ENCODE measurements at regions not wholly inside any gene's neighbourhood (a gene's known extent, or its start where the extent isn't known, plus 50 kb on each side); places are given as distances from the start of the nearest gene placed in this dataset.

DNA sequence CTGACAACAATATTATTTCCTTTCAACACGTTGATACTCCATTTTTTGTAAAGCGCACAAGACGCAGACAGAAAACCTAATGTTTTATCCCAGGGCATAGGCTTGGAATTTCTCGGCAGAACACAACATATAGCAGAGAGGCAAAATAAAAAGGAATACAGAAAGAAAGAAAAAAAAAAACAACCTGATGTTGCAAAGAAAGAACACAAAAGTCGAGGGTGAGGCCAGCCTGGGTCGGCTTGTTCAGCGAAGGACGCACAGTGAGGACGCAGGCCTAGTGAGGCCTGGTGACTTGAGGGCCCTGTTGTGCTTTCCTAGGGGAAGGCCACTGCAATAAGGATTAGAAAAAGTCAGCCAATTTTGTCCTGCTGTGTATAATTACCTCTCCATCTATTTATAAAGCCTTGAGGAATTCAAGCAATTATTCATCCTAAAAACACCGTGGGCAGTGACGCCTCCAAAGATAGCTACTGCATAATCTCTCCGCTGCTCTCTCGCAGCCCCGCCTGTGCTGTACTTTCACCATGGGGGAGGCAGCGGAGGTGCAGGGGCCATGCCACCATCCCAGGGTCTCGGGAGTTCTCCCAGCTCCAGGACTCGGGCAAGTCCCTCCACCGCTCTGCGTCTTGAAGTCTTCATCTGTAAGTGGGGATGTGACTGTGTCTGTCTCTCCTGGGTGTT is 61.9 kb upstream of the SH3RF3 start:
- TF ChIP-seq, protein P1, sequence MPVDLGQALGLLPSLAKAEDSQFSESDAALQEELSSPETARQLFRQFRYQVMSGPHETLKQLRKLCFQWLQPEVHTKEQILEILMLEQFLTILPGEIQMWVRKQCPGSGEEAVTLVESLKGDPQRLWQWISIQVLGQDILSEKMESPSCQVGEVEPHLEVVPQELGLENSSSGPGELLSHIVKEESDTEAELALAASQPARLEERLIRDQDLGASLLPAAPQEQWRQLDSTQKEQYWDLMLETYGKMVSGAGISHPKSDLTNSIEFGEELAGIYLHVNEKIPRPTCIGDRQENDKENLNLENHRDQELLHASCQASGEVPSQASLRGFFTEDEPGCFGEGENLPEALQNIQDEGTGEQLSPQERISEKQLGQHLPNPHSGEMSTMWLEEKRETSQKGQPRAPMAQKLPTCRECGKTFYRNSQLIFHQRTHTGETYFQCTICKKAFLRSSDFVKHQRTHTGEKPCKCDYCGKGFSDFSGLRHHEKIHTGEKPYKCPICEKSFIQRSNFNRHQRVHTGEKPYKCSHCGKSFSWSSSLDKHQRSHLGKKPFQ (tag by site-specific recombination; IDR thresholded peaks at IDR 0.05) = no peak
- TF ChIP-seq ZNF184 (tag by site-specific recombination; IDR thresholded peaks at IDR 0.05) (no peak), ZNF76 (tag by site-specific recombination; IDR thresholded peaks at IDR 0.05; ENCODE audit: borderline replicate concordance, low read depth) (no peak), TCF7L2 (IDR thresholded peaks at IDR 0.05; ENCODE audit: borderline replicate concordance, low read depth, low read length) (no peak), YY2 (tag by site-specific recombination; IDR thresholded peaks at IDR 0.05) (no peak)
- TF ChIP-seq, protein P2, sequence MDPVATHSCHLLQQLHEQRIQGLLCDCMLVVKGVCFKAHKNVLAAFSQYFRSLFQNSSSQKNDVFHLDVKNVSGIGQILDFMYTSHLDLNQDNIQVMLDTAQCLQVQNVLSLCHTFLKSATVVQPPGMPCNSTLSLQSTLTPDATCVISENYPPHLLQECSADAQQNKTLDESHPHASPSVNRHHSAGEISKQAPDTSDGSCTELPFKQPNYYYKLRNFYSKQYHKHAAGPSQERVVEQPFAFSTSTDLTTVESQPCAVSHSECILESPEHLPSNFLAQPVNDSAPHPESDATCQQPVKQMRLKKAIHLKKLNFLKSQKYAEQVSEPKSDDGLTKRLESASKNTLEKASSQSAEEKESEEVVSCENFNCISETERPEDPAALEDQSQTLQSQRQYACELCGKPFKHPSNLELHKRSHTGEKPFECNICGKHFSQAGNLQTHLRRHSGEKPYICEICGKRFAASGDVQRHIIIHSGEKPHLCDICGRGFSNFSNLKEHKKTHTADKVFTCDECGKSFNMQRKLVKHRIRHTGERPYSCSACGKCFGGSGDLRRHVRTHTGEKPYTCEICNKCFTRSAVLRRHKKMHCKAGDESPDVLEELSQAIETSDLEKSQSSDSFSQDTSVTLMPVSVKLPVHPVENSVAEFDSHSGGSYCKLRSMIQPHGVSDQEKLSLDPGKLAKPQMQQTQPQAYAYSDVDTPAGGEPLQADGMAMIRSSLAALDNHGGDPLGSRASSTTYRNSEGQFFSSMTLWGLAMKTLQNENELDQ (tag by site-specific recombination; IDR thresholded peaks at IDR 0.05; ENCODE audit: low read depth) = no peak
- TF ChIP-seq, protein P3, sequence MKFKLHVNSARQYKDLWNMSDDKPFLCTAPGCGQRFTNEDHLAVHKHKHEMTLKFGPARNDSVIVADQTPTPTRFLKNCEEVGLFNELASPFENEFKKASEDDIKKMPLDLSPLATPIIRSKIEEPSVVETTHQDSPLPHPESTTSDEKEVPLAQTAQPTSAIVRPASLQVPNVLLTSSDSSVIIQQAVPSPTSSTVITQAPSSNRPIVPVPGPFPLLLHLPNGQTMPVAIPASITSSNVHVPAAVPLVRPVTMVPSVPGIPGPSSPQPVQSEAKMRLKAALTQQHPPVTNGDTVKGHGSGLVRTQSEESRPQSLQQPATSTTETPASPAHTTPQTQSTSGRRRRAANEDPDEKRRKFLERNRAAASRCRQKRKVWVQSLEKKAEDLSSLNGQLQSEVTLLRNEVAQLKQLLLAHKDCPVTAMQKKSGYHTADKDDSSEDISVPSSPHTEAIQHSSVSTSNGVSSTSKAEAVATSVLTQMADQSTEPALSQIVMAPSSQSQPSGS (tag by site-specific recombination; IDR thresholded peaks at IDR 0.05; ENCODE audit: low read depth) = no peak
